OCI-LY1 (cell line): ENCODE measurements at regions not wholly inside any gene's neighbourhood (a gene's known extent, or its start where the extent isn't known, plus 50 kb on each side); places are given as distances from the start of the nearest gene placed in this dataset.

Source experiments
- CTCF ChIP-seq: fragments of 200-600 bp; sonication (generic), shearing (Covaris generic); IDR thresholded peaks from 2 replicates; pipeline ENCODE4 v1.5.1; 2017; ENCODE audit warnings: mild to moderate bottlenecking, antibody characterized with exemption, low read length, moderate library complexity, mixed read lengths
- EZH2 ChIP-seq: fragments of 200-600 bp; sonication (generic), shearing (Covaris generic); IDR thresholded peaks from 2 replicates; pipeline ENCODE4 v1.8.0; 2017; ENCODE audit warnings: borderline replicate concordance, mixed run types, mild to moderate bottlenecking, antibody characterized with exemption, low read length, moderate library complexity, mixed read lengths

- TF ChIP-seq CTCF (no peak), EZH2 (no peak)
These were observed 152.5 kb downstream of the MACROH2A1 start for GRCh38 chr5:135246605-135246922.
